HepG2 (cell line): ENCODE measurements at regions not wholly inside any gene's neighbourhood (a gene's known extent, or its start where the extent isn't known, plus 50 kb on each side); places are given as distances from the start of the nearest gene placed in this dataset.

ENCODE experiments used
- TFAP4 ChIP-seq: sonication (generic); IDR thresholded peaks from 2 replicates; pipeline ENCODE4 v1.6.1; 2016; ENCODE audit warnings: low read depth, borderline replicate concordance
- ZMAT3 ChIP-seq: sonication (generic); formaldehyde crosslinking; conservative IDR thresholded peaks from 2 replicates; pipeline ENCODE4 v1.7.0; 2021; ENCODE audit warnings: missing genetic modification reagents
- ZNF143 ChIP-seq: sonication (generic); formaldehyde crosslinking; IDR thresholded peaks from 2 replicates; pipeline ENCODE4 v1.4.0; 2020; ENCODE audit warnings: missing genetic modification reagents
- TF ChIP-seq, protein P1 (sequence below): sonication (generic); formaldehyde crosslinking; IDR thresholded peaks from 2 replicates; pipeline ENCODE4 v1.5.0; 2020; ENCODE audit warnings: missing genetic modification reagents

- TF ChIP-seq ZMAT3 (CRISPR knock-in tag) (no peak), ZNF143 (CRISPR knock-in tag) (no peak), TFAP4 (no peak)
- TF ChIP-seq, protein P1, sequence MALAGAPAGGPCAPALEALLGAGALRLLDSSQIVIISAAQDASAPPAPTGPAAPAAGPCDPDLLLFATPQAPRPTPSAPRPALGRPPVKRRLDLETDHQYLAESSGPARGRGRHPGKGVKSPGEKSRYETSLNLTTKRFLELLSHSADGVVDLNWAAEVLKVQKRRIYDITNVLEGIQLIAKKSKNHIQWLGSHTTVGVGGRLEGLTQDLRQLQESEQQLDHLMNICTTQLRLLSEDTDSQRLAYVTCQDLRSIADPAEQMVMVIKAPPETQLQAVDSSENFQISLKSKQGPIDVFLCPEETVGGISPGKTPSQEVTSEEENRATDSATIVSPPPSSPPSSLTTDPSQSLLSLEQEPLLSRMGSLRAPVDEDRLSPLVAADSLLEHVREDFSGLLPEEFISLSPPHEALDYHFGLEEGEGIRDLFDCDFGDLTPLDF, result no peak
Measured at GRCh38 chr4:156659983-156660382, 311.6 kb downstream of the PDGFC start.
